ENCODE measurements at regions not wholly inside any gene's neighbourhood (a gene's known extent, or its start where the extent isn't known, plus 50 kb on each side); places are given as distances from the start of the nearest gene placed in this dataset.

- H3K4me3 ChIP-seq (ENCODE audit: low read depth, low read length): no peak overlapping the region
- no peak for TF ChIP-seq CTCF (IDR thresholded peaks at IDR 0.05; ENCODE audit: borderline replicate concordance, insufficient read depth, low read depth, low read length)
These were observed 473.6 kb upstream of the ZP4 start for GRCh38 chr1:238364214-238364892.

GRCh38 chr1:238360474-238360873 lies 469.8 kb upstream of the ZP4 start:
- no peak for TF ChIP-seq CTCF (IDR thresholded peaks at IDR 0.05; ENCODE audit: borderline replicate concordance, insufficient read depth, low read depth, low read length)

GRCh38 chr1:238350471-238350870 lies 459.7 kb upstream of the ZP4 start:
- TF ChIP-seq CTCF (IDR thresholded peaks at IDR 0.05; ENCODE audit: borderline replicate concordance, insufficient read depth, low read depth, low read length): no peak
- H3K4me3 ChIP-seq (ENCODE audit: low read depth, low read length): no peak overlapping the region

More at GRCh38 chr1:238360474-238360873, 469.8 kb upstream of the ZP4 start:
- H3K4me3 ChIP-seq (ENCODE audit: low read depth, low read length): no peak overlapping the region

- H3K4me3 ChIP-seq (ENCODE audit: low read depth, low read length): no peak overlapping the region
These were observed 455.6 kb upstream of the ZP4 start for GRCh38 chr1:238346340-238346739.

GRCh38 chr1:238345837-238346236 lies 455.1 kb upstream of the ZP4 start:
- H3K4me3 ChIP-seq (ENCODE audit: low read depth, low read length): no peak overlapping the region
- no peak for TF ChIP-seq CTCF (IDR thresholded peaks at IDR 0.05; ENCODE audit: borderline replicate concordance, insufficient read depth, low read depth, low read length)

More at GRCh38 chr1:238346340-238346739, 455.6 kb upstream of the ZP4 start:
- no peak for TF ChIP-seq CTCF (IDR thresholded peaks at IDR 0.05; ENCODE audit: borderline replicate concordance, insufficient read depth, low read depth, low read length)

GRCh38 chr1:238343852-238344251 lies 453.1 kb upstream of the ZP4 start:
- TF ChIP-seq CTCF (IDR thresholded peaks at IDR 0.05; ENCODE audit: borderline replicate concordance, insufficient read depth, low read depth, low read length): no peak
- H3K4me3 ChIP-seq (ENCODE audit: low read depth, low read length): no peak overlapping the region

GRCh38 chr1:238341395-238341794 lies 450.7 kb upstream of the ZP4 start:
- no peak for TF ChIP-seq CTCF (IDR thresholded peaks at IDR 0.05; ENCODE audit: borderline replicate concordance, insufficient read depth, low read depth, low read length)
- H3K4me3 ChIP-seq (ENCODE audit: low read depth, low read length): no peak overlapping the region

Data from GM12875 (cell line).